ENCODE measurements at regions not wholly inside any gene's neighbourhood (a gene's known extent, or its start where the extent isn't known, plus 50 kb on each side); places are given as distances from the start of the nearest gene placed in this dataset.

DNA sequence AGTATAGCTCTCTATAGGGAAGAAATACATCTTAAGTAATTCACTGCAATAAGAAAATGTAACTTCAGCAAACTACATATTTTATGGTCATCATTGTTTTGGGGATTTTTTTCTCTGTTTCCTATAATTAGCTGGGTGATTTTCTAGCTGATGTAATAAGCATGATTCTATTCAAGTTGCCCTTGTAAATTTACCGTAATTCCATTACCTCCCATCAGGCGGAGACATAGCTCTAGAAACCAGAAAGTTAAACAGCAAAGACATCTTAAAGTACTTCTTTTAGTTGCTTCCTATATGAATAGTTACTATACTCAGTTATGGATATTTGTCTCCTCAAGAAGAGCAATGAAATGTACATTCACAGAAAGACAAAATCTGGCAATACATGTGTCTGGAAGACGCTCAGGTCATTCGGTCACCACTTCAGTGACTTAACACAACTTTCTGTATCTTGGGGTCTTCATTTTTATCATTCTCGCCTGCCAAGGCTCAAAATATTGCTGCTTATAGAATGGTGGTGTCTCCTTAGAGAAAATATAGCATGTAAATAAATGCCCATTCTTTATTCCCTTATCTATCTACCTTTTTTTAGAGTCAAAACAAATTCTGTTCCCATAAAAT is 239.9 kb upstream of the ZC3H12C start:
- Histone ChIP-seq H3K4me1 (no peaks in the 10 kb centered on the region), H3K36me3 (no peaks in the 10 kb centered on the region), H3K4me3 (no peak overlapping the region), H3K27me3 (no peaks in the 10 kb centered on the region), H3K9me3 (no peaks in the 10 kb centered on the region), H3K27ac (no peak overlapping the region)
- TF ChIP-seq, protein P1, sequence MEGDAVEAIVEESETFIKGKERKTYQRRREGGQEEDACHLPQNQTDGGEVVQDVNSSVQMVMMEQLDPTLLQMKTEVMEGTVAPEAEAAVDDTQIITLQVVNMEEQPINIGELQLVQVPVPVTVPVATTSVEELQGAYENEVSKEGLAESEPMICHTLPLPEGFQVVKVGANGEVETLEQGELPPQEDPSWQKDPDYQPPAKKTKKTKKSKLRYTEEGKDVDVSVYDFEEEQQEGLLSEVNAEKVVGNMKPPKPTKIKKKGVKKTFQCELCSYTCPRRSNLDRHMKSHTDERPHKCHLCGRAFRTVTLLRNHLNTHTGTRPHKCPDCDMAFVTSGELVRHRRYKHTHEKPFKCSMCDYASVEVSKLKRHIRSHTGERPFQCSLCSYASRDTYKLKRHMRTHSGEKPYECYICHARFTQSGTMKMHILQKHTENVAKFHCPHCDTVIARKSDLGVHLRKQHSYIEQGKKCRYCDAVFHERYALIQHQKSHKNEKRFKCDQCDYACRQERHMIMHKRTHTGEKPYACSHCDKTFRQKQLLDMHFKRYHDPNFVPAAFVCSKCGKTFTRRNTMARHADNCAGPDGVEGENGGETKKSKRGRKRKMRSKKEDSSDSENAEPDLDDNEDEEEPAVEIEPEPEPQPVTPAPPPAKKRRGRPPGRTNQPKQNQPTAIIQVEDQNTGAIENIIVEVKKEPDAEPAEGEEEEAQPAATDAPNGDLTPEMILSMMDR (IDR thresholded peaks at IDR 0.05): peak in 1 of 4 experiments; percentile 10
- no peak for TF ChIP-seq POLR2AphosphoS5 (IDR thresholded peaks at IDR 0.05)
- intact Hi-C loops (cut with DNase I): no loop called here
- 67 to 73% methylated on average over 5 of the region's 5 CpGs for WGBS, 2 donors
- DNase-seq: no peak

DNA sequence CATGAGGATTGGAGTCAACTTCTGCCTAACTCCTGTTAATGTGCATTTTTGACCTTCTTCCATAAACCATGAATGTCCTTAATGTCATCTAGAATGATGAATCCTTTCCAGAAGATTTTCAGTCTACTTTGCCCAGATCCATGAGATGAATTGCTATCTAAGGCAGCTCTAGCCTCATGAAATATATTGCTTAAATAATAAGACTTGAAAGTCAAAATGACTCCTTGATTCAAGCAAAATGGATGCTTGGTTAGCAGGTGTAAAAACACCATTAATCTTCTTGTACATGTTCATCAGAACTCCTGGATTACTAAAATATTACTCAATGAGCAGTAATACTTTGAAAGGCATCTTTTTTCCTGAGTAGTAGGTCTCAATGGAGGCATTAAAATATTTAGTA is 238.5 kb upstream of the ZC3H12C start:
- H3K9me3 ChIP-seq: no peaks in the 10 kb centered on the region
- no peaks in the 10 kb centered on the region for H3K36me3 ChIP-seq
- H3K27me3 ChIP-seq: no peaks in the 10 kb centered on the region
- DNase-seq: no peak
- no peak overlapping the region for H3K4me3 ChIP-seq
- H3K4me1 ChIP-seq: no peaks in the 10 kb centered on the region
- no peak overlapping the region for H3K27ac ChIP-seq
- TF ChIP-seq EP300 (IDR thresholded peaks at IDR 0.05) (no peak), POLR2AphosphoS5 (IDR thresholded peaks at IDR 0.05) (no peak), POLR2A (IDR thresholded peaks at IDR 0.05) (no peak)
- TF ChIP-seq, protein P1 (IDR thresholded peaks at IDR 0.05): no peak
- intact Hi-C loops (cut with DNase I): no loop called here

- Histone ChIP-seq H3K27ac (no peak overlapping the region), H3K4me1 (no peaks in the 10 kb centered on the region), H3K9me3 (no peaks in the 10 kb centered on the region), H3K27me3 (no peaks in the 10 kb centered on the region), H3K4me3 (no peak overlapping the region), H3K36me3 (no peaks in the 10 kb centered on the region)
- TF ChIP-seq POLR2AphosphoS5 (IDR thresholded peaks at IDR 0.05) (no peak), EP300 (IDR thresholded peaks at IDR 0.05) (no peak), POLR2A (IDR thresholded peaks at IDR 0.05) (no peak)
- TF ChIP-seq, protein P1 (IDR thresholded peaks at IDR 0.05): no peak
- 86 to 89% methylated on average over 2 of the region's 2 CpGs for WGBS, 2 donors
- no peak for DNase-seq
- intact Hi-C loops (cut with DNase I): no loop called here
These were observed 236.3 kb upstream of the ZC3H12C start for GRCh38 chr11:109856928-109857327.

- no peak overlapping the region for H3K4me3 ChIP-seq
- TF ChIP-seq, protein P1 (IDR thresholded peaks at IDR 0.05): no peak
- no peak for TF ChIP-seq POLR2AphosphoS5 (IDR thresholded peaks at IDR 0.05)
- no peak for TF ChIP-seq EP300 (IDR thresholded peaks at IDR 0.05)
- TF ChIP-seq POLR2A (IDR thresholded peaks at IDR 0.05): no peak
- H3K27me3 ChIP-seq: no peaks in the 10 kb centered on the region
- H3K36me3 ChIP-seq: no peaks in the 10 kb centered on the region
- no peak for DNase-seq
- H3K4me1 ChIP-seq: peaks cover 0 to 3% (median under 1%) of the 10 kb centered on the region in 4 donors
- H3K27ac ChIP-seq: no peak overlapping the region
- intact Hi-C loops (cut with DNase I): no loop called here
- H3K9me3 ChIP-seq: no peaks in the 10 kb centered on the region
These were observed 235.6 kb upstream of the ZC3H12C start for GRCh38 chr11:109857637-109858036.

DNA sequence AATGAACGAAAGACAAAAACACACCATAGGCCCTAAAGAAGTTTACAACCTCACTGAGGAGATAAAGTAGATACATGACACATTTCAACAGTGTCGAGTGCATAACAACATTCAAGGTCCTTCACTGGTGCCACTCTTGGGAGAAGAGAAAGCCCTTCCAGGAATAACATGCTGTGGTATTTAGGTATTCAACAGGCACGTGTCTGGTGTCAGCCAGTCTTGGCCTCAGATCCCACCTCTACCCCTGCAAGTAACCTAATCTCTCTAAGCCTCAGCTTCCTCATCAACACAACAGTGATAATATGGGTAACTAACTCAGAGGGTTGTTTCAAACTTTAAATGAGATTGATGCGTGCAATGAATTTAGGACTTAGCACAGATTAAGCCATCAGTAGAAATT is 235.0 kb upstream of the ZC3H12C start:
- Histone ChIP-seq H3K4me3 (no peak overlapping the region), H3K4me1 (peaks cover 0 to 8% (median 3%) of the 10 kb centered on the region in 4 donors), H3K9me3 (no peaks in the 10 kb centered on the region), H3K27ac (no peak overlapping the region), H3K27me3 (no peaks in the 10 kb centered on the region), H3K36me3 (no peaks in the 10 kb centered on the region)
- TF ChIP-seq POLR2AphosphoS5 (IDR thresholded peaks at IDR 0.05): no peak
- no peak for TF ChIP-seq EP300 (IDR thresholded peaks at IDR 0.05)
- TF ChIP-seq, protein P1 (IDR thresholded peaks at IDR 0.05): no peak
- TF ChIP-seq POLR2A (IDR thresholded peaks at IDR 0.05): no peak
- WGBS, 2 donors: 90 to 94% methylated on average over 4 of the region's 4 CpGs
- intact Hi-C loops (cut with DNase I): no loop called here
- no peak for DNase-seq
